DMS153 treated with DMSO at 0.1 percent for 48 hours (cell line): ENCODE measurements at regions not wholly inside any gene's neighbourhood (a gene's known extent, or its start where the extent isn't known, plus 50 kb on each side); places are given as distances from the start of the nearest gene placed in this dataset.

ENCODE experiments used
- DNase-seq: peaks from one replicate; lab custom pipeline; 2025; ENCODE audit not compliant: unreplicated experiment; lab: John Stamatoyannopoulos, UW

DNA sequence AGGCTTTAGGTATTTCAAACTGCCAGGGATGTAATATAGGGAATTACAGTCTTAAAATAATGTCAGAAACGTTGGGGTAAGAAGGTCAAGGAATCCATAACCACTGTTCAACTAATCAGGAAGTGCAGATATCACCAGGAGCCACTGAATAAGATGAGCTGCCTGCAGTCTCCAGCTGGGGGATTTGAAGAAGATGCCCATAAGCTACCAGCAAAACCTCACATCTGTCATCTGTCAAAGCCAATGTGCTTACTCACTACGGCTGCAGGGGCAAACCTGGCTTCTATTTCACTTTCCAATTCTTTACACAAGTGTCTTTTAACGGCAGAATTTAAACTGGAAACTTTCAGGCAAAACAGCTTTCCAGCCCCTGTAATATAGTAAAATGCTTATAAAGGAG lies 1410.1 kb upstream of the ATXN8OS start:
- no peak for DNase-seq

GRCh38 chr13:68696907-68697306 lies 1410.7 kb upstream of the ATXN8OS start:
- DNase-seq: no peak

- no peak for DNase-seq
Measured at GRCh38 chr13:68692049-68692448, 1415.6 kb upstream of the ATXN8OS start.

DNA sequence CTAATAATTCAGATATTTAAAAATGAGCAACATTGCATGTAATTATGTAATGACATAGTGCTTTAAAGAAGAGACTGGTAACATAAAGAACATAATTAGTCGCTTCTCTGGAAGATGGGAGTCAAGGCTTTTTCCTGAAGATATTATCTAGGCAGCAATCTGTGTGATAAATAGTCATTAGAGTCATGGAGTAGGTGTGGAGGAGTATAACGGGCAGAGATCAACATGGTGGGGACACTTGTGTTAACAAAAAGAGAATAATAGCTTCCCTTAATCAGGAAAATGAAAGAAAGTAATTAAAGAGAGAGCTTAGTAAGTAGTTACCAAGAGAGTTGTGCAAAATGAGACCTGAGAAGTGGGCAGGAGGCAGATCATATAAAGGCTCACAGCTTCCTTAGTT lies 1417.1 kb upstream of the ATXN8OS start:
- DNase-seq: no peak

DNA sequence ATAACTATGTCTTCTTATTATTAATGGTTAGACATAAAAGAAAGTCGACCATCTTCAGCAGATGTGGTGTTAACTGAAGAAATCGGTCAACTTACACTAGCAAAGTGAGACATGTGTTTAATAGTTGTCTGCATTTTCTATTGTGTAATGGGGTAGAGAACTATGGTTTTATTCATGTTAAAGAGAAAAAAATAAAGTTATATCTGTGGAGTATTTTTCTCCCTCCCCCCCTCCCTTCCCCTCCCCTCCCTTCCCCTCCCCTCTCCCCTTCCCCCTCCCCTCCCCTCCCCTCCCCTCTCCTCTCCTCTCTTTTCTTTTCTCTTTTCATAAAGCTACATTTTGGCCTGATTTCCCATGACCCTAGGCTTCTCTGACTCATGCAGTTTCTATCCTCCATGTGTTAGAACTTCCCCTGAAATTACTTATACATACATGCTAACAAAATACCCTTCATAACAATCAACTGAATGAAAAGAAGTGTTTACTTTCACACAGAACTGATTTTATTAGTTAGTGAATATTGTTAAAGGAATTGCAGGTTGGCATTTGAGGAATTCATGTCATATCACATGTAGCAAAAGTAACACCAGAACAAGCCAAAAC lies 1431.0 kb upstream of the ATXN8OS start:
- DNase-seq: no peak

DNA sequence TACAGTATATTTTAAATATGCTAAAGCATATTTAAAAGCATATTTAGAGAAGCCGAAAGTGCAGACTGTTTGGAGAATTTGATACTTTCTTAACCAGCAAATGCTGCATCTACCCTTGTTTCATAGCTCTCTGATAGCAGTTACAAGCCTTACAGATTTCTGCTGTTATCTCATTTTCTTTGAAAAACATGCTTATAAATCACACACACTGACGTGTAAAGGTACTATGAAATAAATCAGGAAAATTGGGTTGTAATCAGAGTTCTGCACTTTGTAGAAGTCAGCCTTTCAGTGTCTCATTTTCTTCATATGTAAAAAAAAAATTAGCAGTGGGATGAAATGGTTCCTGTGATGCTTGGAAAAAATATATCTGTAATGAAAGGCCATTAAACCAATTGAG lies 1432.4 kb upstream of the ATXN8OS start:
- no peak for DNase-seq

GRCh38 chr13:68667863-68668262 lies 1437.7 kb upstream of the PCDH9 start:
- DNase-seq: no peak

DNA sequence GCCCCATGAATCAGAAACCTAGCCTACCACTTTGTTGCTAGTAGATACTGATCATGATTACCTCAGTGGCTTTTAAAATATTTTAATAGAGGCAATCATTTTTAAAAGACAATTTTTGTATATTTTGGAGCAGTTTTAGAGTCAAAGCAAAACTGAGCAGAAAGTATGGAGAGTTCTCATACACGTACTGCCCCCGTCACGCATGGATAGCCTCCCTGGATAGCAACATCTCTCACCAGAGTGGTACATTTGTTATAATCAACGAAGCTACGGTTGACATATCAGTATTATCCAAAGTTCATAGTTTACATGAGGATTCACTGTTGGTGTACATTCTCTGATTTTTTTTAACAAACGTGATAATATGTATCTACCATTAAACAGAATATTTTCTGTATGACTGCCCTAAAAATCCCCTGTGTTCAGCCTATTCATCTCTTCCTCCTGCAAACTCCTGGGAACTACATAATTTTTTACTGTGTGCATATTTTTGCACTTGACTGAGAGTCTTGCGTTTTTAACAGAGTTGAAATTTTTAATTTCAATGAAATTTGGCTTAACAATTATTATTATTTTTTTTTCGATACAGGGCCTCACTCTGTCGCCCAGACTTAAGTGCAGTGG lies 1436.8 kb upstream of the PCDH9 start:
- DNase-seq: no peak

DNA sequence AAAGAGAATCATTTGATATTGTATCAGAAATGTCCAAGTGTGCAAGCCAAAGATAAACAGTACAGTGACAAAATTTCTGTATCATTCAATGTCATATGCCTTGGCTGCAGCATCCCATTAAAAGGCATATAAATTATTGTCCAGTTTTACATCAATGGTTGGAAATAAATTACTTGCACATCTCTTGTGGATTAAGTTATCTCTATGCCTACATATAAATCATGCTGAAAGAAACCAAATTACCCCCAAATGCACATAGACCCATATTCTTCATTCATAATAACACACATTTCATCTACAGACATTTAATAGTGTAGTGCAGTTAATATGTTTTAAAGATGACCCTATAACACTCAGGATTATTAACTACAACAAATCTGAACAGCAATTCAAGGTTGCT lies 1415.7 kb upstream of the PCDH9 start:
- DNase-seq: no peak

DNA sequence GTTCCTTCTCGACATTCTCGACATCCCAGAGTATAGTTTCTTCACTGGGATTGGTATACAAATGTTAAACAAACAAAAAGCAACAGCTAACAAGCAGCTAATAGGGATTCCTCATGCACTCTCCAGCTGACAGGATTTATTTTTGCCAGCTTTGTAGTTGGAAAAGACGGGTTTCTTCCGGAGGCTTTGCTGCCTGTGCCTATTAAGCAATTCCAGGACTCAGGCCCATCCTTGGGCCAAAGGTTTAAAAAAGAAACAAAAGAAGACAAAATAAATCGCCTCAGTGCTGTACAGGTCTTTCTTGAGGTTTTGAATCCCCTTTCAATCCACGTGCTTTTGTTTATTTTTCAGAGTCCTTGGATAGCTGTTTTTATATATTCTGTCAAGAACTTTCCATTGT lies 1414.5 kb upstream of the PCDH9 start:
- no peak for DNase-seq

DNA sequence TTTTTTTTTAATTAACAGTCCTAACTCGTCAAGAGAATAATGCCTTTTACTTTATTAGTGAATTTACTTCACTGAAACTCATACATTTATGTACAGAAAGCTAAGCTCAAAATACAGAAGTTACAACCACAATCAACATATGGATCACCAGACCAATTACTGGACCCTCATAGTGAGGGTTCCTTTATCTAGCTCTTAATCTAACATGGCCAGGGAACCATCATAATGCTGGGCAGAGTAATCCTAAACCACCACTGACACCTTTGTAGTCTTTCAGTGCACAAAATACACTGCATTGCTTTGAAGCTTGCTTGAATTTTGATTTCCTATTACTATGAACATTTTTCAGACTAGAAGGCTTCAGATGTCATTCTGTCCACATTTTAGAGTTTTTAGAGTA lies 1406.6 kb upstream of the PCDH9 start:
- no peak for DNase-seq

GRCh38 chr13:68628994-68629393 lies 1398.9 kb upstream of the PCDH9 start:
- no peak for DNase-seq

DNA sequence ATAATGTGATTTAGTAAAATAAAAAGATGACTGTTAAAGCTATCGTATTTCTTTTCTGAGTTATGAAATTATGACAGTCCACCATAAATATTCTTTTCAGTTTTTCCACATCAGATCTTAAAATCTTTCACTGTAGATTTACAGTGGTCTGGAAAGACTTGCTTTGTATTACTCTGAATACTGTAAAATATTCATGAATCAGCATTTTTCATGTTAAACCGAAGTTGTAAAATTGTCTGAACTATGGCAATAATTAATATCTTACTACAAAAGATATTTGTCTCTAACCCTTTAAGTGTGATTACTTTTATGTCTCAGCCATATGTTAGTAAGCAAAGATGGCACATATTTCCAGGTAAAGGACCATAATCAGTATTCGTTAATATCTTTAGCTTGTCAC lies 1397.2 kb upstream of the PCDH9 start:
- no peak for DNase-seq

- DNase-seq: no peak
Measured at GRCh38 chr13:68616600-68617222, 1386.6 kb upstream of the PCDH9 start.

GRCh38 chr13:68609661-68610060 lies 1379.5 kb upstream of the PCDH9 start:
- DNase-seq: no peak

- DNase-seq: no peak
Measured at GRCh38 chr13:68608147-68608546, 1378.0 kb upstream of the PCDH9 start.

- DNase-seq: no peak
Measured at GRCh38 chr13:68597641-68598040, 1367.5 kb upstream of the PCDH9 start.

- no peak for DNase-seq
Measured at GRCh38 chr13:68588623-68589022, 1358.5 kb upstream of the PCDH9 start.

GRCh38 chr13:68584776-68585175 lies 1354.6 kb upstream of the PCDH9 start:
- DNase-seq: no peak

- no peak for DNase-seq
Measured at GRCh38 chr13:68574053-68574452, 1343.9 kb upstream of the PCDH9 start.

- DNase-seq: no peak
Measured at GRCh38 chr13:68551701-68552522, 1321.8 kb upstream of the PCDH9 start.

GRCh38 chr13:68550330-68550729 lies 1320.2 kb upstream of the PCDH9 start:
- no peak for DNase-seq
